HepG2 (cell line): ENCODE measurements at regions not wholly inside any gene's neighbourhood (a gene's known extent, or its start where the extent isn't known, plus 50 kb on each side); places are given as distances from the start of the nearest gene placed in this dataset.

Source experiments
- ARHGAP35 ChIP-seq: sonication (generic); formaldehyde crosslinking; IDR thresholded peaks from 2 replicates; pipeline ENCODE4 v1.9.0; 2022; ENCODE audit warnings: mild to moderate bottlenecking, inconsistent platforms, moderate library complexity, missing genetic modification reagents, borderline replicate concordance
- ATF6 ChIP-seq: sonication (generic); formaldehyde crosslinking; conservative IDR thresholded peaks from 2 replicates; pipeline ENCODE4 v1.4.0; 2020; ENCODE audit warnings: missing genetic modification reagents
- CHD2 ChIP-seq: IDR thresholded peaks from 2 replicates; pipeline ENCODE4 v1.6.1; 2011; ENCODE audit warnings: low read depth, low read length, improper control_type of control experiment
- FOXJ3 ChIP-seq: sonication (generic); formaldehyde crosslinking; IDR thresholded peaks from 2 replicates; pipeline ENCODE4 v1.4.0; 2020; ENCODE audit warnings: missing genetic modification reagents, mild to moderate bottlenecking, borderline replicate concordance
- MAFK ChIP-seq, 2 experiments: IDR thresholded peaks in 1 of 2; conservative IDR thresholded peaks in 1 of 2; 2 replicates each; pipeline ENCODE4 v1.6.1; 2011; ENCODE audit warnings: improper control_type of control experiment in 2 of 2, low read length in 2 of 2
- MAX ChIP-seq: IDR thresholded peaks from 2 replicates; pipeline ENCODE4 v1.6.1; 2012; ENCODE audit warnings: inconsistent platforms
- POLR2A ChIP-seq, 2 experiments: IDR thresholded peaks; 2 replicates each; pipeline ENCODE4 v1.6.1; 2011; ENCODE audit warnings: low read depth in 2 of 2, low read length in 2 of 2, mild to moderate bottlenecking in 1 of 2, moderate library complexity in 1 of 2; ENCODE audit not compliant: insufficient read depth in 1 of 2
- POLR2AphosphoS2 ChIP-seq: IDR thresholded peaks from 2 replicates; pipeline ENCODE4 v1.6.1; 2011; ENCODE audit warnings: low read depth, low read length, improper control_type of control experiment

GRCh38 chr5:117675646-117676045 is 1101.0 kb upstream of the SEMA6A start:
- no peak for TF ChIP-seq MAFK (conservative IDR thresholded peaks at IDR 0.05 in 1 of 2, IDR thresholded peaks at IDR 0.05 in 1 of 2; ENCODE audit: low read length in 2 of 2)
- TF ChIP-seq ATF6 (CRISPR knock-in tag) = no peak
- TF ChIP-seq POLR2A (IDR thresholded peaks at IDR 0.05; ENCODE audit: insufficient read depth in 1 of 2, low read depth in 2 of 2, low read length in 2 of 2) = no peak
- TF ChIP-seq ARHGAP35 (CRISPR knock-in tag) = no peak
- TF ChIP-seq POLR2AphosphoS2 = no peak
- TF ChIP-seq MAX = no peak
- TF ChIP-seq CHD2 = no peak
- TF ChIP-seq FOXJ3 (CRISPR knock-in tag) = no peak
